ENCODE measurements at regions not wholly inside any gene's neighbourhood (a gene's known extent, or its start where the extent isn't known, plus 50 kb on each side); places are given as distances from the start of the nearest gene placed in this dataset.

DNA sequence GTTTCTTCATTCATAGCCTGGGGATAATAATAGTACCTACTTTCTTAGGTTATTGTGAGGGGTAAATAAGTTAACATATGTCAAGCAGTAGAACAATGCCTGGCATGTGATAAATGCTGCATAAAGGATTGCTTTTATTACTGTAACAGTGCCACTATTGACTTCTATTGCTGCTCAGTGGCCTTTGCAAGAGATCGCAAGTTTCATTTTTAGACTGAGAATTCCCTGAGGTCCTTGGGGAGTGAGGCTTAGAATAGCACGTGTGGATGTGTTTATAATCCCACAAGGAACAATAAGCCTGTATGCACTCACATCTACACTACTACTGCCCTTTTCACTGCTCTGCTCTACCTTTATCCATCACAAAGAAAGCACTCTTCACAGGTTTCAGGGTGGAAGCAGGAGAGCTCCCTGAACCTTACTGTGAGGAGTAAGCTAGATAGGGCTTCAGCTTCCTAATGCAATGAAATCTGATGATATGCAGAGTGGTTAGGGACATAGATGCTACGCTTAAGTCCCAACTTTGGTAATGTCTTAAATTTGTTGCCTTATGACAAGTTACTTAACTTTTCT is 302.6 kb downstream of the SNAPC1 start:
- no peaks in the 10 kb centered on the region for H3K4me1 ChIP-seq
- H3K27ac ChIP-seq: no peak overlapping the region
- H3K9ac ChIP-seq (ENCODE audit: low read depth in 2 of 2, low read length in 2 of 2): no peak overlapping the region
- no peak overlapping the region for H3K4me3 ChIP-seq
- intact Hi-C loops (cut with DNase I): no loop called here
- no peaks in the 10 kb centered on the region for H3K9me3 ChIP-seq
- TF ChIP-seq, protein P1, sequence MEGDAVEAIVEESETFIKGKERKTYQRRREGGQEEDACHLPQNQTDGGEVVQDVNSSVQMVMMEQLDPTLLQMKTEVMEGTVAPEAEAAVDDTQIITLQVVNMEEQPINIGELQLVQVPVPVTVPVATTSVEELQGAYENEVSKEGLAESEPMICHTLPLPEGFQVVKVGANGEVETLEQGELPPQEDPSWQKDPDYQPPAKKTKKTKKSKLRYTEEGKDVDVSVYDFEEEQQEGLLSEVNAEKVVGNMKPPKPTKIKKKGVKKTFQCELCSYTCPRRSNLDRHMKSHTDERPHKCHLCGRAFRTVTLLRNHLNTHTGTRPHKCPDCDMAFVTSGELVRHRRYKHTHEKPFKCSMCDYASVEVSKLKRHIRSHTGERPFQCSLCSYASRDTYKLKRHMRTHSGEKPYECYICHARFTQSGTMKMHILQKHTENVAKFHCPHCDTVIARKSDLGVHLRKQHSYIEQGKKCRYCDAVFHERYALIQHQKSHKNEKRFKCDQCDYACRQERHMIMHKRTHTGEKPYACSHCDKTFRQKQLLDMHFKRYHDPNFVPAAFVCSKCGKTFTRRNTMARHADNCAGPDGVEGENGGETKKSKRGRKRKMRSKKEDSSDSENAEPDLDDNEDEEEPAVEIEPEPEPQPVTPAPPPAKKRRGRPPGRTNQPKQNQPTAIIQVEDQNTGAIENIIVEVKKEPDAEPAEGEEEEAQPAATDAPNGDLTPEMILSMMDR (IDR thresholded peaks at IDR 0.05): no peak
- H3K27me3 ChIP-seq: no peaks in the 10 kb centered on the region
- H3K36me3 ChIP-seq: no peaks in the 10 kb centered on the region
- no peak for DNase-seq

- Histone ChIP-seq H3K9ac (ENCODE audit: low read depth in 2 of 2, low read length in 2 of 2) (no peak overlapping the region), H3K36me3 (no peaks in the 10 kb centered on the region), H3K4me3 (no peak overlapping the region), H3K4me1 (no peaks in the 10 kb centered on the region), H3K9me3 (no peaks in the 10 kb centered on the region), H3K27me3 (no peaks in the 10 kb centered on the region), H3K27ac (no peak overlapping the region)
- DNase-seq: no peak
- TF ChIP-seq, protein P1 (IDR thresholded peaks at IDR 0.05): no peak
- intact Hi-C loops (cut with DNase I): no loop called here
Measured at GRCh38 chr14:62066304-62066703, 304.1 kb downstream of the SNAPC1 start.

DNA sequence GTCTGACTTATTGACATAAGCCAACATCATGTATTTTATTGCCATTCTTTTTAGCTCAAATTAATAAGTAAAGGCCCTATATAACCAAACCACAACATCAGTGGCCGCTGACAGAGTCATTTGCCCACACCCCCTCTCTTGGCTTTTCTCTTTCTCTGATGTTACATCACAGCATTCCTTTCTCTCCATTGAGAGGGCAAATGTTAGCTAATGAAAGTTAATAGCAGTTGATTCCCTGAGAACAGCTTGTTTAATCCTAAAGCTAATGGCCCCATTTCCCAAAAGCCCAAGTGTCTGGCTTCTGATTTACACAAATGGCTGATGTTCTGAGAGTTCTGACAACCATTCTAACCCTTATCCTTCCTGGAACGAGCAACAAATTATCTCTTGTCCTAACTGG is 308.8 kb downstream of the SNAPC1 start:
- no peak for DNase-seq
- Histone ChIP-seq H3K9ac (ENCODE audit: low read depth in 2 of 2, low read length in 2 of 2) (no peak overlapping the region), H3K36me3 (no peaks in the 10 kb centered on the region), H3K4me3 (no peak overlapping the region), H3K27me3 (no peaks in the 10 kb centered on the region), H3K27ac (no peak overlapping the region), H3K4me1 (no peaks in the 10 kb centered on the region), H3K9me3 (no peaks in the 10 kb centered on the region)
- intact Hi-C loops (cut with DNase I): no loop called here
- TF ChIP-seq, protein P1 (IDR thresholded peaks at IDR 0.05): no peak

- Histone ChIP-seq H3K27me3 (no peaks in the 10 kb centered on the region), H3K9ac (ENCODE audit: low read depth in 2 of 2, low read length in 2 of 2) (no peak overlapping the region), H3K27ac (no peak overlapping the region), H3K4me1 (no peaks in the 10 kb centered on the region), H3K4me3 (no peak overlapping the region), H3K9me3 (no peaks in the 10 kb centered on the region), H3K36me3 (no peaks in the 10 kb centered on the region)
- TF ChIP-seq, protein P1 (IDR thresholded peaks at IDR 0.05): no peak
- DNase-seq: no peak
- intact Hi-C loops (cut with DNase I): no loop called here
Measured at GRCh38 chr14:62076368-62076767, 314.1 kb downstream of the SNAPC1 start.

- Histone ChIP-seq H3K27ac (no peak overlapping the region), H3K27me3 (no peaks in the 10 kb centered on the region), H3K4me1 (no peaks in the 10 kb centered on the region), H3K9ac (ENCODE audit: low read depth in 2 of 2, low read length in 2 of 2) (no peak overlapping the region), H3K9me3 (no peaks in the 10 kb centered on the region), H3K36me3 (no peaks in the 10 kb centered on the region), H3K4me3 (no peak overlapping the region)
- intact Hi-C loops (cut with DNase I): no loop called here
- DNase-seq: no peak
- TF ChIP-seq, protein P1 (IDR thresholded peaks at IDR 0.05): no peak
Measured at GRCh38 chr14:62076825-62077605, 314.8 kb downstream of the SNAPC1 start.
